KG1 (cell line): ENCODE measurements at regions not wholly inside any gene's neighbourhood (a gene's known extent, or its start where the extent isn't known, plus 50 kb on each side); places are given as distances from the start of the nearest gene placed in this dataset.
"Not testable (repeated sequence)": the region's sequence is repeated elsewhere in the genome, so short reads cannot be mapped to it uniquely, and the experiment has no call there.

Source experiments
- DNase-seq: peaks from one replicate; lab custom pipeline; 2025; lab: John Stamatoyannopoulos, UW

- DNase-seq, result no peak
Measured at GRCh38 chr3:177676148-177676547, 478.9 kb upstream of the TBL1XR1 start.

GRCh38 chr3:177676947-177677587 is 479.8 kb upstream of the TBL1XR1 start:
- no peak for DNase-seq

- no peak for DNase-seq
Measured at GRCh38 chr3:177679568-177680471, 482.5 kb upstream of the TBL1XR1 start.

- DNase-seq, result no peak
Measured at GRCh38 chr3:177680472-177680821, 483.2 kb upstream of the TBL1XR1 start.

GRCh38 chr3:177681156-177681555 is 483.9 kb upstream of the TBL1XR1 start:
- DNase-seq, result no peak

GRCh38 chr3:177681852-177682251 is 484.6 kb upstream of the TBL1XR1 start:
- no peak for DNase-seq

GRCh38 chr3:177683586-177683985 is 486.3 kb upstream of the TBL1XR1 start:
- DNase-seq, result no peak

GRCh38 chr3:177686671-177687070 is 489.4 kb upstream of the TBL1XR1 start:
- DNase-seq, result no peak

GRCh38 chr3:177687291-177687690 is 490.0 kb upstream of the TBL1XR1 start:
- DNase-seq, result no peak

GRCh38 chr3:177688152-177688551 is 490.9 kb upstream of the TBL1XR1 start:
- DNase-seq, result no peak

GRCh38 chr3:177689077-177689476 is 491.8 kb upstream of the TBL1XR1 start:
- no peak for DNase-seq

- DNase-seq, result no peak
Measured at GRCh38 chr3:177689869-177690268, 492.6 kb upstream of the TBL1XR1 start.

- DNase-seq, result no peak
Measured at GRCh38 chr3:177690306-177690705, 493.0 kb upstream of the TBL1XR1 start.

GRCh38 chr3:177692304-177692975 is 495.2 kb upstream of the TBL1XR1 start:
- no peak for DNase-seq

GRCh38 chr3:177693616-177694264 is 496.5 kb upstream of the TBL1XR1 start:
- DNase-seq, result no peak

GRCh38 chr3:177694316-177694715 is 497.0 kb upstream of the TBL1XR1 start:
- DNase-seq, result peak; percentile 16

GRCh38 chr3:177694951-177695350 is 497.7 kb upstream of the TBL1XR1 start:
- DNase-seq, result no peak

GRCh38 chr3:177700117-177700516 is 502.8 kb upstream of the TBL1XR1 start:
- no peak for DNase-seq

- no peak for DNase-seq
Measured at GRCh38 chr3:177703788-177704187, 506.5 kb upstream of the TBL1XR1 start.

- DNase-seq, result no peak
Measured at GRCh38 chr3:177705976-177706823, 508.9 kb upstream of the TBL1XR1 start.

- DNase-seq, result not testable (repeated sequence)
Measured at GRCh38 chr3:177709470-177709869, 512.2 kb upstream of the TBL1XR1 start.
